Activated CD8-positive, alpha-beta memory T cell treated with anti-CD3 and anti-CD28 coated beads for 1 hour (primary cell): ENCODE measurements at regions not wholly inside any gene's neighbourhood (a gene's known extent, or its start where the extent isn't known, plus 50 kb on each side); places are given as distances from the start of the nearest gene placed in this dataset.

ENCODE experiments used
- DNase-seq, 2 donors: peaks; one replicate each; pipeline ENCODE4 v3.0.0-alpha.2; 2020; ENCODE audit warnings: low read depth in 1 of 2; ENCODE audit errors: extremely low read depth in 1 of 2

DNA sequence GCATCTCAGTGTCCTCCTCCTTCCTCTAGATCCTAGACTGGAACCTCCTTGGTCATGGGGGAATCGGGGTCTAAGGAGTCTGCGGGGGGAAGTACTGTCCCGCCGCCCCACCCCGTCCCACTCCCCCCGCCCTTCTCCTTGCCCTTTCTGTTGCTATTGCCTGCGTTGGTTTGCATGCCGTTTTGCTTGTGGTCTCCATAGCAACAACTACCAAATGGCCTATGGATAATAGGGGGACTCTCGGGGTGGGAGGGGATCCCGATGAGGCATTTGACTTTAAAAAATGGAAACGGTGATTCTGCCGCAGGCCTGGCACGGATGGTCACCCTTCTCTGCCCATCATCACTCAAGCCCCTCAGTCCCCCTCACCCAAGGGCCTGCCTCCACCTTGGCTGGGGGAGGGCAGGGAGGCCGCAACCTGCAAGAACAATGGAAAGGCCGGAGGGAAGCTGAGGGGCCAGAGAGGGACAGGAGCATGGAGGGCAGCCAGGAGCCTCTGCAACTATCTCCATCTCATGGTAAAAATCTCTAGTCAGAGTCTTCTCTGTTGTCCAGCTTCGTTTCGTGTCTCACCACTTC lies 231.4 kb upstream of the TNRC6C start:
- DNase-seq: no peak

DNA sequence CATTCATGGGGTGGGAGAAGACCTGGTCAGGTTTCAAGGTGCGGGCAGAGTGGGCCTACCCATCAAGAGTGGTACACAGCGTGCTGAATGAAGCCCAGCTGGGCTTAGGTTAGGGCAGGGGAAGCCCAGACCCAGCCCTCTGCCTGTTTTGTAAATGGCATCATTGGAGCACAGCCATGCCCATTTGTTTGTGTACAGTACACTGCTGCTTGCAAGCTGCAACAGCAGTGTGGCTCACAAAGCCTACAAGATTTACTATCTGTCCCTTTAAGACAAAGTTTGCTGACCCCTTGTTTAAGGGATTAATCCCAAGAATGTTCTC lies 230.1 kb upstream of the TNRC6C start:
- no peak for DNase-seq

DNA sequence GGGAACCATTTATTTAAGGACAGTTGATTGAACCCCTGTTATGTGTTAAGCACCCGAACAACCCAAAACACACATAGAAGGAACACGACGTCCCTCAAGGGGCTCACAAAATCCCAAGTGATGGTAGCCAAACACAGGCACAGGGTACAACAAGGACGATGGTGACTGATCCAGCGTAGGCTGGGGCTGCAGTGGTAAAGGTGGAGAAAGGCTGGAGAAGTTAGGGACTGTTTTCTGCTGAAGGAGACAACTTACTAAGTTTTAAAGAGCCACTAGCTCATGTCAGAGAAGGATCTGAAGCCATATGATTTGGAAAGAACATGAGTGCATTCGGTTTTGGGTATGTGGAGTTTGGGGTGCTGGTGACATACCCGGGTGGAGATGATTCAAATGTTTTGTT lies 229.6 kb upstream of the TNRC6C start:
- no peak for DNase-seq

DNA sequence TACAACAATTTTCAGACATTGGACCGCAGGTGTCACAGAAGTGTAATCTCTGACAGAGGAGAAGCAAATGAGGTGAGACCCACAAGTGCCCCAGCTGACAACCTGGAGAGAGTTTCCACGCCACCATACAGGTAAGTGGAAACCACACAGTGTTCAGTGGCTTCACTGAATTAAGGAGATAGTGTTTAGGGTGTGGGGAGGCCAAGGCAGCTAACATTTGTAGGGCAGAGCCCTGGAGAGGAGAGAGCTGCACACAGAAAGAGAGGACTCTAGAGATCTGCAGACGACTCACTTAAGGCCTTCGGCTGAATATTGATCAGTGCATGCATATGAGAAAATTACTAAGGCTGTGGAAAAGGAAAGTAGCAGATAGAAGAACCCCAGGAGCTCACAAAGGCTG lies 228.9 kb upstream of the TNRC6C start:
- DNase-seq: no peak

DNA sequence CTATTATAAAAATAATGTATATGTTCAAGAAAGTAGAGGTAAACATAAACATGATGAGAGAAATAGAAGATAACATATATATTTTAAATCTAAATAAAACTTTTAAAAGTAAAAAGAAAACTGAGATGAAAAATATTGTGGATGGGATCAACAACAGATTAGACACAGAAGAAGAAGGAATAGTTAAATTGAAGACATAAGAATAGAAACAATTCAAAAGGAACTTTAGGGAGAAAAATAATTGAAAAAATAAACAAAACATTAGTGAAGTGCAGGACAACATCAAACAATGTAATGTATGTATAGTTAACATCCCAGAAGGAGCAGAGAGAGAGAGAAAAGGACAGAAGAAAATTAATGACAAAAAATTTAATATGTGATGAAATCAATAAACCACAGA lies 228.1 kb upstream of the TNRC6C start:
- DNase-seq: no peak

DNA sequence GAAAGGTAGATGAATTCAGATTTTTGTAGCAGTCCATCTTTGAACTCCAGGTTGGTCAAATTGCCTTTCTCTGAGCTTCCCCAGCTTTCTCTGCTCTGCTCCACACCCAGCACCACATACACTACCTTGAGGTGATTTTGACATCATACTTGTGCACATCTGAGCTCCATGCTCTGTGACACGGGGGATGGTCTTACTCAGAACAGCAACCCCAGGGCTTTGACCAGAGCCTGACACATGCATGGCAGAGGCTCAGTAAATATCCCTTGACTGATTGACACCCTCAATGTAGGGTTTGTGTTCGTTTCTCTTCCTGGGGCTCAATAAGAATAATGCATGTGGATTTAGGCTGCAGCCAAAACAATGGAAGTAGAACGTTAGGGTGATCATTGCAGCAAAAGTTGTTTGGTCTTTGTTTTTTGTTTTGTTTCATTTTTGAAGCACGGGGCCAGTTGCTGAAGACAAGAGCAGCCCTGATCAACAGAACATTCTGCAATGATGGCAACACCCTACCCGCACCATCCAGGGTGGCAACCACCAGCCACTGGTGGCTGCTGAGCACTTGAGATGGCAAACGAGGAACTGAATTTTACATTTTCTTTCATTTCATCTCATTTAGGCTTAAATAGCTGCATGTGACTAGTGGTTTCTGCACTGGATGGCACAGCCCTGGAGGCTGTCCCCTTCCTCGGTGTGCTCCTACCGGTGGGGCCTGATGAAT lies 224.8 kb upstream of the TNRC6C start:
- DNase-seq: no peak

DNA sequence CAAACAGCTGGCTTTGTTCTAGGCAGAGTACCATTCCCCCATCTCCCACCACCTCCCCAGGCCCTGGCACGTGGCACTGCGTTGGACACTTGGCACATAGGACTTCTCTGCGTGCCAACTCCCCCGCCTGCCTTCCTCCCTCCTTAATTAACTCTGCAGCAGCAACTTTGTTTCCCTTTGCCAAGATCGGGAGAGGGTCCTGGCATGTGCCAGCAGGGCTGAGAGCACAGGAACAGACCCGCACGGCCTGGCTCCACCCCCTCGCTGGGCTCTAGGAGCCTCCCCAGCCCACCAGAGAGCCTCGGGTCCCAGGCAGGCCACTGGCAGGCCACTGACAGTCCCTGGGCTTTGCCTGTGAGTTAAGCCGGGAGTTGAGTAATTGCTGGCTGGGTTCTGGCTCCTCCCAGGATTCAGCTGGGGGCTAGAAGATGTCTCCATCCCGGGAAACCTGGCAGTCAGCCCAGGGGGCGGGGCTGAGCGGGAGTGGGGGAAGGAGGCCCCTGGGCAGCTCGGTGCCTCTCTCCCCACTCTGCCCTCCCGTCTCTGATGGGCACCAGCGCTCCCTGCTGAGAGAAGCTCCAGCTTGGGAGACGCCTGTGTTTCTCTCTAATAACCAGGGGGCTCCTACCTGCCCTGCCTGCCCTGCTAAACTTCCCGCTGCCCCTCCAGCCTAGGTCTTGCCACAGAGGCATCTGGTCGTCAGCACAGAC lies 224.0 kb upstream of the TNRC6C start:
- DNase-seq: no peak

DNA sequence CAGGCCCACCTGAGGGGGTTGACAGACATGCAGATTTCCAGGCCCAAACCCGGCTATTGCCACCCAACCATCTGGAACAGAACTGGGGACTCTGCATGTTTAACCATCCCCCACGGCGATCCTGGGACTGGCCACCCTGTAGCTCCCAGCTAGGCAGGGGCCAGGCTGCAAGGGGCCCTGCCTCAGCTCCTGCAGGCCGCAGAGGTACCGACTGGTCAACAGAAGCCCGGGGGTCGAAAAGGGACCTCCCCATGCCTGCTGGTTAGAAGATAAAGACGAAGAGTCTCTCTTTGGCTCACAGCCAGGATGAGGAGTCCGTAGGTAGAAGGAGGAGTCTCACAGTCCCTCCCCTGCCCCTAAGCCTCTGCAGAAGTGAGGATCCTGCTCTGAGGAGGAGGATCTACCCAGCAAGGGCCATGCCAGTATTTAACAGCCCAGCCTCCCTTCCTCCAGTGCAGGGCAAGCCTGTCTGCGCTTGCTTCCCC lies 223.4 kb upstream of the TNRC6C start:
- DNase-seq: no peak

DNA sequence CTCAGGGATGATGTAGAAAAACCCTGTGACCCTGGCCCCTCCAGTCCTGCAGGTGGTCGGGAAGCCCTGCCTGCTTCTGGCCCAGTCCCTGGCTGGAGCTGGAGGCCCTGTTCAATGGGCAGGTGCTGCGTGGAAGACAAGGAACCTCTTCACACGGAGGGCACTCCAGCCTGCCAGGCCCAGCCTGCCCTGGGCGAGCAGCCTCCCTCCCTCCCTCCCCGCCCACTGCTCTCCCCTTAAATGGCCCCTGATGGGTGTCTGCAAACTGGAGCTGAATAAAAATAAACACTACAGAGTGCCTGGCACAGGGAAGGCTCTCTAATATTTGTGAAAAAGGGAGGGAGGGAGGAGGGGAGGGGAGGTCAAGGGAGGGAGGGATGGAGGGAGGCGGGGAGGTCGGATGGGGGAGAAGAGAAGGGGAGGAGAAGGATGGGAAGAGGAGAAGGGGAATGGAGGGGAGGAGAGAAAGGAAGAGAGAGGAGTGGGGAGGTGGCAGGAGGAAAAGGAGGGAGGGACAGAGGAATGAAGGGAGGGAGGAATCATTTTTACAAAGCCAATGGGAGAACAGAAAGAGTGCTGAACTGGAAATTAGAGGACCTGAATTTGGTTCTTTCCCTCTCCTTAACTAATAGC lies 222.8 kb upstream of the TNRC6C start:
- DNase-seq: no peak

DNA sequence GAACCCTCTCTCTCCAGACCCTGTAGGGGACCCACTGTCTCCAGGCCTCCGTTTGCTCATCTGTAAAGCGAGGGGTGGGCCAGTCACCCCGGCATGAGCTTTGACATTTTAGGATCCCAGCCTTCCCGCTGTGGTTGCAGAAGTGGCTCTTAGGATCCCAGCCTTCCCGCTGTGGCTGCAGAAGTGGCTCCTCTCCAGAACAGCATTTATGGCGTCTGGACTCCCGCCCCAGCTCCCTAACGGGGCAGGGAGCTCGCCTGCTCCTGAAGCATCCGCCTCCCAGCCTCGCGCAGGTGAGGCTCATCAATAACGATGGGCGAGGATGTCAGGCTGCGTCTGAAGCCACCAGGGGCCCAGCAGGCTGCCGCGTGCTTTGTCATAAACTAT lies 222.3 kb upstream of the TNRC6C start:
- DNase-seq: no peak

DNA sequence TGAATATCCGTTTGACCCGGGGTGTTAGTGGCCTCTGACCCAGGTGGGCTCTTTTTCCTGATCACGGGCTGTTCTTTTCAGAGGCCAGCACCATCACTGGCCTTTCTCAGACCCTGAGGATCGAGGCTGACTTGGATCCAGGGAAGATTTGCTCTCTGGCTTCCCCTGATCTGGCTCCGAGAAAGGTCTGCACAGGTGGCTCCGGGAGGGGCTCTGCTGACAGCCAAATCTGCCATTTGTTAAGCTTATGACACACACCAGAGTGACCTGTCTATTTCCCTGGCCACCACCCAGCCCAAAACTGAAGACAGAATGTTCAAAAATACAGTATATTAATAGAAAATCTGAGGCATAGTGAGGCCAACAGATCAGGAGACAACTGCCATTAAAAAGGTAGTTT lies 221.8 kb upstream of the TNRC6C start:
- no peak for DNase-seq

DNA sequence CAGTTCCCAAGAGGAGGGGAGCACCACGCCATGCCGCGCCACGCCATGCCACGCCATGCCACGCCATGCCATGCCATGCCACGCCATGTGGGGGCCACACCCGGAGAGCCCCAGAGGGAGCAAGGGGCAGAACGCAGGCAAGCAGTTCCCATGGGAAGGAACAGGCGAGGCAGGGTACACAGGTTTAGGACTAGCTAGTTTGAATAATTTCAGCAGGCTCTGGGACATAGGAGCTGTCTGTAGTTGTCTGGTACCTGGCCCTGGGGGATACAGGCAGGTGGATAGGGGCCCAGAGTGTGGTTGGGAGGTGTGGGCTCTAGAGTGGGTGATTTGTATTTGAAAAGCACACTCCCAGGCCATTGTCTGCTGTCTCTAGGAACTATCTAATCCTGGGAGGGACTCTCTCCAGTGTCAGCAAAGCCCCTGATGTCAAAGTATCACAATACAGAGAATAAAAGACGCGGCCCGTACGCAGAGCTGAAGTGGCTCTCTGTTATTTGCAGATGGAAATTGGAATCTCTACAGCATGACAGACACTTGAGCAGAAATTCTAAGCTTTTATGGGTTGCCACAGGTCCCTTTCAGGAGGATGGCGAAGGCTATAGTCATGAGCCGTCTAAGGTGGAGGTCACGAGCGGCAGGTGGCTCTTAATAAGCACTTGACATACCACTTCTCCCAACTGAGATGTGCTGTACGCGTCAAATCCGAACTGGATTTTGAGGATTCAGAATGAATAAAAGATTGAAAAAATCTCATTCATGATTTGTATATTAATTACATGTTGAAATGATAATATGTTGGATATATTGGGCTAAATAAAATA lies 220.8 kb upstream of the TNRC6C start:
- DNase-seq: no peak

DNA sequence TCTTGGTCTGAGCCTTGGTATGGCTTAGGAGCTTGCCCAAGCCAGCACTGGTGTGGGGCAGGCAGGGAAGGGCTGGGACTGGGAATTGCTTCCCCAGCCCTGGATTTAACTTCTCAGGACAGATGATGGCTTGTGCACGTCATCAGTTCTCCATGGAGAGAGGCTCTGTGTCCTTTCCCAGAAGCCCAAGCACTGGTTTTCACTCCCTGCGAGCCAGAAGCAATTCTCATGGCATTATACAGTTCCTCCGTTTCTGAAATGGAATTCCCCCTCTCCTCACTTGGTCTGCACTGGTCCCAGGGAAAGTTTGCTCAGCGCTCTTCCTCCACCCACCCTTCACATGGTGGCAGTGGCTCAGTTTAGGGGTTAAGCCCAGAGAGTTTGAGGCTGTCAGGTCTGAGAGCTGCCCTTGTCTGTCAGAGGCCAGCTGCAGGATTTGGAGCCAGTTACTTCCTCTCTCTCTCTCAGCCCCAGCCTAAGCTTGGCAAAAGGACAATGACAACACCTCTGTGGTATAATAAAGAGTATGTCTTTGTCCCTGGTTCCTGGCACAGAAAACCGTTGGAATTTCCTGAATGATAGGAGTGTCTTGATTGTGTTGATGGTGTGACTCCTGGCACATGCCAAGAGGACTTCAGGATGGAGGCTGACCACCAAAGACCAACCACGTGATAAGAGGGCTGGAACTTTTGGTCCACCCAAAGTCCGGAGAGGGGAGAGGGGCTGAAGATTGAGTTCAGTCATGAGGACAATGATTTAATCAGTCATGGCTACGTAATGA lies 219.6 kb upstream of the TNRC6C start:
- no peak for DNase-seq

DNA sequence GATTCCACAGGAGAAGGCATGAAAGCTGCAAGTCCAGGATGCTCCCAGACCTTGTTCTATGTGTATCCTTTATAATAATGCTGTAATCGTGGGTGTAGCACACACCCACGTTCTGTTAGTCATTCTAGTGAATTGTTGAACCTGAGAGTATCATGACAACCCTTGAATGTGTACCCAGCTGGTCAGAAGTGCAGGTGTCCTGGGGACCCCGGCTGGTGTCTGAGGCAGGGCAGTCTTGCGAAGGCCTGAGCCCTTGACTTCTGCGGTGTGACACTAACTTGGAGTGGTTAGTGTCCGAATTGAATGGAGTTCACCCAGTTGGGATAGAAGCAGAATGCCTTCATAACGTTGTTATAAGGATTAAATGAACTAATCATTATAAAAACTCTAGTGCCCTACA lies 218.0 kb upstream of the TNRC6C start:
- DNase-seq: no peak

DNA sequence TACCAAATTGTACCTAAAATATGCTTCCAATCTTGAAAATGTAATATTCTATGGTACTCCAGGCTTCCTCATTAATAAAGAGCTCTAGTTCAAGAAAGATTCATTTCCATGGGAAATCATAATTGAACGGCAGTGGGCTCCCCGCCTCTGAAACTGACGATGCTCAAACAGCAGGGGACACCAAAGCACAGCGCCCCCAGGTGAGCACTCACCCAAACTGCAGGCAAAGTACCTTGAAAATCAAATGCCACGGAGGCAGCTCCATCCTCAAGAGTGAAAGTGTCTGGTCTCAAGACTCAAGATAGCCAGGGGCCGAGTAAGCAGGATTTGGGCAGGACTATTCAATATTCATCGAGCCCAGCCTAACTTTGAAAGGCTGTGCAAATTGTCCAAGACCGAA lies 217.4 kb upstream of the TNRC6C start:
- no peak for DNase-seq

DNA sequence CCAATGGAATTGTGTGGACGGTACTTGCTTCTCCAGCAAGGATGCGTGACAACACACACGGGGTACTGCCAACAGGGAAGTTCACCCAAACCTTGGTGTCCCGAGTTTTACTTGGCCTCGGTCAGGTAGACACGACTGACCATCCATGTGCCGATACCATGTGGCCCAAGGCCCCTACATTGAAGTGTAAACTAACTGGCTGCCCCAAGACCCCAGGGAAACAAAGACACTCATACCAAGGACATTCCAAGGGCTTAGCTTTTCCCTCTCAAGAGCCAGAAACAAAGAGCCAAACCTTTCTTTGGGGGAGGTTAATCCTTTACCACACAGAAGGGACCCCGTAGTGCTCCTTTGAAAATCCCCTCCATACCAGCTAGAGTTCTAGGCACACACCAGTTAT lies 215.9 kb upstream of the TNRC6C start:
- no peak for DNase-seq

DNA sequence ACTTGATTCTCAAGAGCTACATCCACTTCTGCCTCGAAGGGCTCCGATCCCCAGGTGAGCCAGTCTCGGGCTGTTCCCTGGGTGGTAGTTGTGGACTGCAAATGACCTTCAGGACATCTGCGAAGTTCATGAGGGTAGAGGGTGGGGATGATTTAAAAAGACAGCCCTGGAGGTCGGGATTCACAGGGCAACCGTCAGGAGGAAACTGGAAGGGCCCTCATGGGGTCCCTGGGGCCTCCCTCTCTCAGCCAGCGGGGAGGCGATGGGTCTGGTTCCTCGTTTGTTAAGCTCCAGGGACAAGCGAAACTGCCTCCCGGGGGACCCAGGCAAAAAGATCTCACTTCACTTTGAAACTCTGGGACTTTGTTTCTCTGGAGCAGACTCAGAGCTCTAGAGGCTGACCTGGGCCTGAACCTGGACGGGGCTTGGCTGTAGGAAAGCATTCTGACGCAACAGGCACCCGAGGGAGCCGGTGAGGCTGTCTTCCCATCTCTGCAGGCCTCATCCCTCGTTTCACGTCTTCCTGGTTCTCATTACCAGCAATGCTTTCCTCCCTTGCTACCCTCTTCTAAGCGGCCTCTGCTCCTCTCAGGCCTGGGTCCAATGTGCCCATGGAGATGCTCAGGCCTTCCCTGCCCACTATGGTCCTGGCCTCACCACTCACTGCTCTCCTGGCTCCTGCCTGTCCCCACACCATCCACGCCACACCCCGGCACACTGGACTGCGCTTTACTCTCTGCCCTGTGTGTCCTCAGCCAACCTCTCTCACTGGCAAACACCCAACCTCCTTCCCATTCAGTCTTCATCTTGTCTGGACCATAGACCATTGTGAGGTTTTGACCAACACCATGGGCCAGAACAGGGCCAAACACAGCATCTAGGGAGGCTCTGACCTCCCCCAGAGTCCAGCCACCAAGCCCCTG lies 214.2 kb upstream of the TNRC6C start:
- DNase-seq: no peak

DNA sequence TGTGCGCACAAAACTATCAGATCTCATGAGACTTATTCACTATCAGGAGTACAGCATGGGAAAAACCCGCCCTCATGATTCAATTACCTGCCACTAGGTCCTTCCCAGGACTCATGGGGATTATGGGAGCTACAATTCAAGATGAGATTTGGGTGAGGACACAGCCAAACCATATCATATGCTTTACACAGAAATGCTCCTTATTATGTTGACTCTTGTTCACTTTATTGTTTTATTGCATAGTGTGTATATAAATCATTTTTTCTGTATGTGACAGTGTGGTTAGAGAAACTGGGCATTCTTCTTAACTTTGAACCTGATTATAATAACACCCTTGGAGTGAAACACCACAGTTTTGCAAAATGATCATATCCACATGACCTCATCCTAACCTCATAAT lies 212.8 kb upstream of the TNRC6C start:
- DNase-seq: no peak

DNA sequence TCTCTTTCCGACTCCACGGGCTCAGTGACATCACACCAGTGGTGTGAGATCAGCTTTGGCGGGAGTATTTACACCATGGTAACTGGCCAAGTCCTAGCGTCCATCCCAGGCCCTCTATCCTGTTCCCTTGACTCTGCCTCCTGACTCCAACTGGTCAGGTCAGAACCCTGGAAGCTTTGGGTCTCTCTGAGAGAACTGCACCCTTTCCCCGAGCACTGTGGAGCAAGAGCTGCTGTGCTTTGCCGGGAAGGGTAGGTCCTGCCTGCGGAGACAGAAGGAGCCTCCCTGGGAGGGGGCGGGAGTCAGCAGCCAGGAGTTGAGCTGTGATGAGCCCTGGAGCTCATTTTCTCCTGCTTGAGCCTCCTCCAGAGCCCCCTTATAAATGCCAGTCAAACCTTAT lies 212.1 kb upstream of the TNRC6C start:
- DNase-seq: no peak
